Adrenal gland (tissue), 5 donors: ENCODE measurements at regions not wholly inside any gene's neighbourhood (a gene's known extent, or its start where the extent isn't known, plus 50 kb on each side); places are given as distances from the start of the nearest gene placed in this dataset.

Experiments
- POLR2A ChIP-seq, 2 donors: fragments of 450-650 bp; IDR thresholded peaks; one replicate each; pipeline ENCODE4 v1.6.1; 2017; ENCODE audit warnings: antibody characterized with exemption in 2 of 2, mild to moderate bottlenecking in 2 of 2, moderate library complexity in 1 of 2
- TF ChIP-seq, protein P1 (sequence below), 6 experiments: fragments of 450-650 bp in 4 of 6; fragments of 200-600 bp in 2 of 6; sonication (generic) in 1 of 6; IDR thresholded peaks; 1 replicate in 5 of 6; 2 replicates in 1 of 6; pipeline versions ENCODE4 v1.5.1 to v1.8.0; 2016 to 2021; ENCODE audit warnings: antibody characterized with exemption in 6 of 6, mild to moderate bottlenecking in 2 of 6, moderate library complexity in 1 of 6
- donor health status: DM: no; HTN: no; CAD: no.

DNA sequence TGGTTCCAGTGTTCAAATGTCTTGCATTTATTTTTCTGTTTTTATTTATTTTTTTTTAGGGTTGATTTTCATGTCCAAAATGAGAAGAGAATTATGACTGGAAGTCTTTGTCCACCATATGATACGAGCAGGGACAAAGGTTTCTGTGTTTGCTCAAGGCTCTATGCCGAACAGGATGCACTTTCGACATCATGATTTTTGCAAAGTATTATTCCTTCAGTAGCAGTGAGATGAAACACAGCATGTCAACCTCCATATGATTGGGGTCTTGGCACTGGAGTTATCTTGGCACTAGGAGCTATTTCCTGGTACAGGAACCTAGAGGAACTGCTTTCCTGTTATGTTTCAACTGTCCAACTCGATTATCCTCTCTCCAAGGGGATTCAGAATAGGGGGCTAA, 72.6 kb downstream of the UCHL1 start:
- TF ChIP-seq, protein P1, sequence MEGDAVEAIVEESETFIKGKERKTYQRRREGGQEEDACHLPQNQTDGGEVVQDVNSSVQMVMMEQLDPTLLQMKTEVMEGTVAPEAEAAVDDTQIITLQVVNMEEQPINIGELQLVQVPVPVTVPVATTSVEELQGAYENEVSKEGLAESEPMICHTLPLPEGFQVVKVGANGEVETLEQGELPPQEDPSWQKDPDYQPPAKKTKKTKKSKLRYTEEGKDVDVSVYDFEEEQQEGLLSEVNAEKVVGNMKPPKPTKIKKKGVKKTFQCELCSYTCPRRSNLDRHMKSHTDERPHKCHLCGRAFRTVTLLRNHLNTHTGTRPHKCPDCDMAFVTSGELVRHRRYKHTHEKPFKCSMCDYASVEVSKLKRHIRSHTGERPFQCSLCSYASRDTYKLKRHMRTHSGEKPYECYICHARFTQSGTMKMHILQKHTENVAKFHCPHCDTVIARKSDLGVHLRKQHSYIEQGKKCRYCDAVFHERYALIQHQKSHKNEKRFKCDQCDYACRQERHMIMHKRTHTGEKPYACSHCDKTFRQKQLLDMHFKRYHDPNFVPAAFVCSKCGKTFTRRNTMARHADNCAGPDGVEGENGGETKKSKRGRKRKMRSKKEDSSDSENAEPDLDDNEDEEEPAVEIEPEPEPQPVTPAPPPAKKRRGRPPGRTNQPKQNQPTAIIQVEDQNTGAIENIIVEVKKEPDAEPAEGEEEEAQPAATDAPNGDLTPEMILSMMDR (IDR thresholded peaks at IDR 0.05): no peak
- no peak for TF ChIP-seq POLR2A (IDR thresholded peaks at IDR 0.05)
